Central memory CD8-positive, alpha-beta T cell (primary cell): ENCODE measurements at regions not wholly inside any gene's neighbourhood (a gene's known extent, or its start where the extent isn't known, plus 50 kb on each side); places are given as distances from the start of the nearest gene placed in this dataset.

Experiments
- ATAC-seq: fragments of 150-1000 bp; cut with Tn5 transposase; replicated peaks from 2 replicates; pipeline ENCODE4 v1.10.0; 2022; ENCODE audit warnings: mild to moderate bottlenecking, moderate FRiP score, moderate number of reproducible peaks; ENCODE audit not compliant: poor library complexity, severe bottlenecking; ENCODE audit errors: extremely low read depth
- DNase-seq, 2 donors: peaks; one replicate each; pipeline ENCODE4 v3.0.0; 2021; ENCODE audit warnings: low spot score in 2 of 2
- H3K27ac Mint-ChIP-seq: one replicate; pipeline ENCODE4 v1.8.0; 2022; ENCODE audit warnings: low read depth, mild to moderate bottlenecking, moderate library complexity, mixed read lengths
- H3K27me3 Mint-ChIP-seq: one replicate; pipeline ENCODE4 v1.8.0; 2022; ENCODE audit warnings: mixed read lengths
- H3K36me3 Mint-ChIP-seq: one replicate; pipeline ENCODE4 v1.8.0; 2022; ENCODE audit warnings: mild to moderate bottlenecking, moderate library complexity, mixed read lengths; ENCODE audit not compliant: insufficient read depth
- H3K4me1 Mint-ChIP-seq: one replicate; pipeline ENCODE4 v1.8.0; 2022; ENCODE audit warnings: mixed read lengths
- H3K4me3 Mint-ChIP-seq: one replicate; pipeline ENCODE4 v1.8.0; 2022; ENCODE audit warnings: mild to moderate bottlenecking, moderate library complexity, mixed read lengths
- H3K9me3 Mint-ChIP-seq: one replicate; pipeline ENCODE4 v1.8.0; 2022; ENCODE audit warnings: mixed read lengths

GRCh38 chr15:70281811-70282307 is 184.1 kb upstream of the TLE3 start:
- H3K27me3 Mint-ChIP-seq = no peaks in the 10 kb centered on the region
- ATAC-seq (no peak), DNase-seq (no peak)
- H3K36me3 Mint-ChIP-seq = peaks cover 2% of the 10 kb centered on the region
- no peak overlapping the region for H3K27ac Mint-ChIP-seq
- H3K4me1 Mint-ChIP-seq = no peaks in the 10 kb centered on the region
- no peak overlapping the region for H3K4me3 Mint-ChIP-seq
- no peaks in the 10 kb centered on the region for H3K9me3 Mint-ChIP-seq

- Mint-ChIP-seq H3K36me3 (peaks cover 2% of the 10 kb centered on the region), H3K27ac (no peak overlapping the region), H3K4me1 (no peaks in the 10 kb centered on the region), H3K4me3 (no peak overlapping the region), H3K9me3 (no peaks in the 10 kb centered on the region), H3K27me3 (no peaks in the 10 kb centered on the region)
- no peak for DNase-seq
- ATAC-seq = no peak
Measured at GRCh38 chr15:70281261-70281810, 183.6 kb upstream of the TLE3 start.

GRCh38 chr15:70280781-70281180 is 183.1 kb upstream of the TLE3 start:
- Mint-ChIP-seq H3K9me3 (no peaks in the 10 kb centered on the region), H3K27ac (no peak overlapping the region), H3K36me3 (peaks cover 2% of the 10 kb centered on the region), H3K4me3 (no peak overlapping the region), H3K27me3 (no peaks in the 10 kb centered on the region), H3K4me1 (no peaks in the 10 kb centered on the region)
- ATAC-seq = no peak
- no peak for DNase-seq

- Mint-ChIP-seq H3K9me3 (no peaks in the 10 kb centered on the region), H3K36me3 (peaks cover 2% of the 10 kb centered on the region), H3K4me3 (no peak overlapping the region), H3K27me3 (no peaks in the 10 kb centered on the region), H3K27ac (no peak overlapping the region), H3K4me1 (no peaks in the 10 kb centered on the region)
- no peak for ATAC-seq
- no peak for DNase-seq
Measured at GRCh38 chr15:70279096-70279495, 181.4 kb upstream of the TLE3 start.

DNA sequence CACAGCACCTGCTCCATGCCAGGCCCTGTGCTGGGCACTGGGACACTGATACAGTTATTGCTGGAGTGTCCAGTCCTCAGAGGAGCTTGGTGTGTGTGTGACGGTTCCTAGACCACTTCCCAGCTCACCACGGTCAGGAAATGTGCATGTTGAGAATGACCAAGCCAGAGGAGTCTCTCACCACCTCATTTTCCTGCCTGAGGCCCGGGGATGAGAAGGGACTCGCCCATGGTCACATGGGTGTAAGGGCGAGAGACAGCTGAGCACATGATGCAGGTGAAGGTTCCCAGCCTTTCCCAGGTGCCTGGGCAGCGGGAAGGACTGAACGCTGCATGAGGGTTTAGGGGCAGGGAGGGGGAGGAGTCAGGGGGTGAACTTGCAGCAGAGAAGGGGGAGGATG is 180.9 kb upstream of the TLE3 start:
- H3K4me3 Mint-ChIP-seq = no peak overlapping the region
- H3K36me3 Mint-ChIP-seq = peaks cover 2% of the 10 kb centered on the region
- H3K27me3 Mint-ChIP-seq = no peaks in the 10 kb centered on the region
- ATAC-seq = no peak
- no peaks in the 10 kb centered on the region for H3K9me3 Mint-ChIP-seq
- H3K4me1 Mint-ChIP-seq = no peaks in the 10 kb centered on the region
- no peak overlapping the region for H3K27ac Mint-ChIP-seq
- DNase-seq = no peak

- DNase-seq = no peak
- Mint-ChIP-seq H3K27ac (no peak overlapping the region), H3K27me3 (no peaks in the 10 kb centered on the region), H3K9me3 (no peaks in the 10 kb centered on the region), H3K4me1 (no peaks in the 10 kb centered on the region), H3K4me3 (no peak overlapping the region), H3K36me3 (peaks cover 2% of the 10 kb centered on the region)
- ATAC-seq = no peak
Measured at GRCh38 chr15:70277556-70277955, 179.8 kb upstream of the TLE3 start.

DNA sequence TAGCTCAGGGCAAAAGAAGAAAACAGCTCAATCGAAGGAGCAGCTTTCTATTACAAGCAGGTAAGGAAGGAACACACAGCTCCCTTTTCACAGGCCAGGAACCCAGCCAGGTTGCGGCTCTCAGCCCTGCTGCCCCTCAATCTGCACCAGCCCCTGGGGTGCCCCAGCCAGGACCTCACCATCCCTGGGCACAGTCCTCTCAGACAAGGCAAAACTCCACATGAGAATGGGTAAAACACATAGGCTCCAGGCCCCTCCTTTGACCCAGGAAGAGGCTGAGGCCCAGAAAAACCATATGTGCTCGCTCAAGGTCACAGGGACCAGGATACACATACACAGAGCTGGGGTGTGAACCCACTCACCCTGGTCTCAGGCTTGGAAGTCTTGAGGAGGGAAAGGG is 178.7 kb upstream of the TLE3 start:
- ATAC-seq (no peak), DNase-seq (no peak)
- Mint-ChIP-seq H3K9me3 (no peaks in the 10 kb centered on the region), H3K36me3 (peaks cover 2% of the 10 kb centered on the region), H3K4me3 (no peak overlapping the region), H3K27me3 (no peaks in the 10 kb centered on the region), H3K4me1 (no peaks in the 10 kb centered on the region), H3K27ac (no peak overlapping the region)

- Mint-ChIP-seq H3K4me3 (no peak overlapping the region), H3K36me3 (peaks cover 2% of the 10 kb centered on the region), H3K4me1 (no peaks in the 10 kb centered on the region), H3K27ac (no peak overlapping the region), H3K9me3 (no peaks in the 10 kb centered on the region), H3K27me3 (no peaks in the 10 kb centered on the region)
- no peak for DNase-seq
- no peak for ATAC-seq
Measured at GRCh38 chr15:70275461-70276138, 177.9 kb upstream of the TLE3 start.

DNA sequence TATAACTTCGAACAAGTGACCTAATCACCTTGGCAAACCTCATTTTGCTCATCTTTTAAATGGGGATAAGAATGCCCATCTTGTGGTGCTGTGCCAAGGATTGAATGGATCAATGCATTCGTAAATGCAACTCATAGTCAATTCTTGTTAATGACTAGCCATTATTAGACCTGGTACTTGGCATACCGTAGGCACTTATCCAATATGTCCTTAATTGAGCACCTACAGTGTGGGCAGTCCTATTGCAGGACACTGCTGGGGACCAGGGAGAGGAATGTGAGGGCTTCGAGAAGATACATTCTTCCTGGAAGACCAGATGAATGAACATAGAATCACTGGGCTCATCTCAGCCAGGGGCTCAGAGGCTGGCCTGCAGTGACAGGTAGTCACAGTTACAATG is 177.2 kb upstream of the TLE3 start:
- peaks cover 2% of the 10 kb centered on the region for H3K36me3 Mint-ChIP-seq
- H3K4me1 Mint-ChIP-seq = peaks cover under 1% of the 10 kb centered on the region
- H3K27me3 Mint-ChIP-seq = peaks cover 2% of the 10 kb centered on the region
- H3K27ac Mint-ChIP-seq = no peak overlapping the region
- DNase-seq = no peak
- no peaks in the 10 kb centered on the region for H3K9me3 Mint-ChIP-seq
- no peak for ATAC-seq
- no peak overlapping the region for H3K4me3 Mint-ChIP-seq

GRCh38 chr15:70274255-70274880 is 176.7 kb upstream of the TLE3 start:
- no peak overlapping the region for H3K27ac Mint-ChIP-seq
- H3K4me3 Mint-ChIP-seq = no peak overlapping the region

GRCh38 chr15:70273808-70274207 is 176.1 kb upstream of the TLE3 start:
- Mint-ChIP-seq H3K9me3 (no peaks in the 10 kb centered on the region), H3K4me1 (peaks cover 6% of the 10 kb centered on the region), H3K27ac (no peak overlapping the region), H3K36me3 (peaks cover 2% of the 10 kb centered on the region), H3K27me3 (peaks cover 13% of the 10 kb centered on the region), H3K4me3 (no peak overlapping the region)
- no peak for DNase-seq
- no peak for ATAC-seq

More at GRCh38 chr15:70274255-70274880, 176.7 kb upstream of the TLE3 start:
- peaks cover 8% of the 10 kb centered on the region for H3K27me3 Mint-ChIP-seq
- peaks cover 2% of the 10 kb centered on the region for H3K36me3 Mint-ChIP-seq
- DNase-seq (no peak), ATAC-seq (no peak)
- no peaks in the 10 kb centered on the region for H3K9me3 Mint-ChIP-seq
- peaks cover 5% of the 10 kb centered on the region for H3K4me1 Mint-ChIP-seq

GRCh38 chr15:70272565-70273355 is 175.0 kb upstream of the TLE3 start:
- no peak for DNase-seq
- Mint-ChIP-seq H3K4me3 (no peak overlapping the region), H3K4me1 (peaks cover 14% of the 10 kb centered on the region), H3K27ac (no peak overlapping the region), H3K9me3 (no peaks in the 10 kb centered on the region), H3K27me3 (peaks cover 20% of the 10 kb centered on the region), H3K36me3 (peaks cover under 1% of the 10 kb centered on the region)
- ATAC-seq = no peak
